CD14-positive monocyte (primary cell): ENCODE measurements at regions not wholly inside any gene's neighbourhood (a gene's known extent, or its start where the extent isn't known, plus 50 kb on each side); places are given as distances from the start of the nearest gene placed in this dataset.

ENCODE experiments used
- DNase-seq, 3 donors: peaks; one replicate each; pipeline ENCODE4 v3.0.0-alpha.2; 2011 to 2022
- H2AFZ ChIP-seq: 2 replicates; pipeline ENCODE4 v1.6.0; 2012; ENCODE audit warnings: mild to moderate bottlenecking, low read depth, low read length, inconsistent platforms; ENCODE audit not compliant: insufficient read depth, poor library complexity, severe bottlenecking
- H3K27ac ChIP-seq, 2 donors: 1 replicate in 1 of 2; 2 replicates in 1 of 2; pipeline ENCODE4 v1.5.1; 2012 to 2013; ENCODE audit warnings: low read length in 2 of 2, control low read depth in 1 of 2, inconsistent platforms in 1 of 2, low read depth in 1 of 2, mild to moderate bottlenecking in 1 of 2
- H3K27me3 ChIP-seq, 2 donors: one replicate each; pipeline versions ENCODE4 v1.6.0 to v1.6.1; 2011 to 2013; ENCODE audit warnings: low read length in 2 of 2; ENCODE audit not compliant: control insufficient read depth in 2 of 2, insufficient read depth in 2 of 2
- H3K36me3 ChIP-seq, 2 donors: replicated peaks in 1 of 2; 1 replicate in 1 of 2; 2 replicates in 1 of 2; pipeline versions ENCODE4 v1.5.1 to v1.6.1; 2012 to 2013; ENCODE audit warnings: low read length in 2 of 2, control low read depth in 1 of 2, inconsistent platforms in 1 of 2, mild to moderate bottlenecking in 1 of 2; ENCODE audit not compliant: insufficient read depth in 2 of 2, control insufficient read depth in 1 of 2
- H3K4me1 ChIP-seq, 2 donors: 1 replicate in 1 of 2; 2 replicates in 1 of 2; pipeline versions ENCODE4 v1.5.1 to v1.6.1; 2012 to 2013; ENCODE audit warnings: low read length in 2 of 2, control low read depth in 1 of 2, inconsistent platforms in 1 of 2, mild to moderate bottlenecking in 1 of 2, moderate library complexity in 1 of 2; ENCODE audit not compliant: insufficient read depth in 2 of 2, control insufficient read depth in 1 of 2
- H3K4me2 ChIP-seq: replicated peaks from 2 replicates; pipeline ENCODE3; 2012; ENCODE audit warnings: low read length, moderate library complexity, mild to moderate bottlenecking; ENCODE audit not compliant: poor library complexity, severe bottlenecking; ENCODE audit errors: extremely low read depth
- H3K4me3 ChIP-seq, 3 experiments: fragments of 200-600 bp in 1 of 3; sonication (generic) in 1 of 3; replicated peaks in 1 of 3; 1 replicate in 2 of 3; 2 replicates in 1 of 3; pipeline ENCODE4 v1.5.1; 2011 to 2013; ENCODE audit warnings: low read length in 3 of 3, mild to moderate bottlenecking in 3 of 3, control low read depth in 2 of 3, low read depth in 2 of 3, inconsistent platforms in 1 of 3, moderate library complexity in 1 of 3
- H3K79me2 ChIP-seq: 2 replicates; pipeline ENCODE4 v1.6.0; 2012; ENCODE audit warnings: mild to moderate bottlenecking, control low read depth, inconsistent platforms, low read length, moderate library complexity; ENCODE audit not compliant: insufficient read depth
- H3K9ac ChIP-seq: 2 replicates; pipeline ENCODE4 v1.6.0; 2017; ENCODE audit warnings: low read length, mild to moderate bottlenecking; ENCODE audit not compliant: insufficient read depth, poor library complexity, severe bottlenecking
- H3K9me3 ChIP-seq, 2 donors: replicated peaks in 1 of 2; 1 replicate in 1 of 2; 2 replicates in 1 of 2; pipeline versions ENCODE4 v1.5.1 to v1.6.1; 2012 to 2013; ENCODE audit warnings: low read length in 2 of 2, control low read depth in 1 of 2; ENCODE audit not compliant: control insufficient read depth in 1 of 2, insufficient read depth in 1 of 2
- H4K20me1 ChIP-seq: 2 replicates; pipeline ENCODE4 v1.6.0; 2012; ENCODE audit warnings: mild to moderate bottlenecking, low read length, control low read depth, moderate library complexity; ENCODE audit not compliant: insufficient read depth
- H3K27ac Mint-ChIP-seq, 7 donors: one replicate each; pipeline ENCODE4 v1.8.0; 2020; ENCODE audit warnings: mild to moderate bottlenecking in 7 of 7, mixed read lengths in 7 of 7, moderate library complexity in 6 of 7, inconsistent platforms in 2 of 7
- H3K27me3 Mint-ChIP-seq, 3 donors: one replicate each; pipeline ENCODE4 v1.8.0; 2021 to 2022; ENCODE audit warnings: low read depth in 3 of 3, mild to moderate bottlenecking in 3 of 3, mixed read lengths in 3 of 3, moderate library complexity in 3 of 3, inconsistent platforms in 1 of 3
- H3K36me3 Mint-ChIP-seq, 2 donors: one replicate each; pipeline ENCODE4 v1.8.0; 2020; ENCODE audit warnings: mixed read lengths in 2 of 2, inconsistent platforms in 1 of 2, mild to moderate bottlenecking in 1 of 2
- H3K4me1 Mint-ChIP-seq: one replicate; pipeline ENCODE4 v1.8.0; 2020; ENCODE audit warnings: mild to moderate bottlenecking, mixed read lengths
- H3K4me3 Mint-ChIP-seq, 2 donors: one replicate each; pipeline ENCODE4 v1.8.0; 2020; ENCODE audit warnings: mild to moderate bottlenecking in 2 of 2, mixed read lengths in 2 of 2, moderate library complexity in 1 of 2
- H3K9me3 Mint-ChIP-seq, 7 donors: one replicate each; pipeline ENCODE4 v1.8.0; 2020 to 2022; ENCODE audit warnings: mixed read lengths in 7 of 7, mild to moderate bottlenecking in 6 of 7, moderate library complexity in 6 of 7, inconsistent platforms in 2 of 7
- CTCF ChIP-seq: fragments of 200-600 bp; IDR thresholded peaks from one replicate; pipeline ENCODE4 v1.8.0; 2022; ENCODE audit warnings: antibody characterized with exemption, mild to moderate bottlenecking
- WGBS: methylation state at CpG from one replicate; pipeline ENCODE4 v1.1.5; 2013; ENCODE audit warnings: missing lambda C conversion rate; ENCODE audit not compliant: insufficient coverage; 5-methylcytosine and 5-hydroxymethylcytosine counted together
- intact Hi-C, 2 donors: fragments of 100-400 bp; cut with micrococcal nuclease; formaldehyde crosslinking; loops; one replicate each; pipeline versions ENCODE4 v1.15.0 to v1.15.1; 2023

- Histone ChIP-seq H3K9me3 (no peaks in the 10 kb centered on the region), H3K36me3 (no peaks in the 10 kb centered on the region), H3K27ac (no peak overlapping the region), H3K9ac (no peak overlapping the region), H3K4me2 (no peak overlapping the region), H3K79me2 (no peaks in the 10 kb centered on the region), H4K20me1 (no peaks in the 10 kb centered on the region), H3K27me3 (no peaks in the 10 kb centered on the region), H2AFZ (no peak overlapping the region), H3K4me1 (no peaks in the 10 kb centered on the region), H3K4me3 (no peak overlapping the region)
- H3K36me3 Mint-ChIP-seq = no peaks in the 10 kb centered on the region
- no peaks in the 10 kb centered on the region for H3K4me1 Mint-ChIP-seq
- no peaks in the 10 kb centered on the region for H3K27me3 Mint-ChIP-seq
- H3K4me3 Mint-ChIP-seq = no peak overlapping the region
- peaks cover 0 to 7% (median 0%) of the 10 kb centered on the region in 7 donors for H3K9me3 Mint-ChIP-seq
- intact Hi-C loops = no loop called here
- DNase-seq = no peak
- no CpG with 5 or more reads among the region's 3 CpGs for WGBS
- no peak overlapping the region for H3K27ac Mint-ChIP-seq
- no peak for TF ChIP-seq CTCF
Observed at GRCh38 chr5:92930057-92930456, 651.0 kb downstream of the NR2F1-AS1 start.

GRCh38 chr5:92927291-92927778, 653.7 kb downstream of the NR2F1-AS1 start:
- no peaks in the 10 kb centered on the region for H3K36me3 Mint-ChIP-seq
- H3K9ac ChIP-seq = no peak overlapping the region
- H3K4me1 ChIP-seq = no peaks in the 10 kb centered on the region
- peaks cover 0 to 4% (median 0%) of the 10 kb centered on the region in 7 donors for H3K9me3 Mint-ChIP-seq
- no peaks in the 10 kb centered on the region for H3K9me3 ChIP-seq
- no peaks in the 10 kb centered on the region for H3K27me3 Mint-ChIP-seq
- DNase-seq = no peak
- WGBS = 73% methylated on average over 4 of the region's 4 CpGs
- H3K27ac ChIP-seq = no peak overlapping the region
- no peak for TF ChIP-seq CTCF
- H3K4me3 Mint-ChIP-seq = no peak overlapping the region
- no peaks in the 10 kb centered on the region for H3K4me1 Mint-ChIP-seq
- no peaks in the 10 kb centered on the region for H3K36me3 ChIP-seq
- no peak overlapping the region for H3K4me3 ChIP-seq
- H3K27me3 ChIP-seq = no peaks in the 10 kb centered on the region
- intact Hi-C loops = no loop called here
- H3K27ac Mint-ChIP-seq = no peak overlapping the region
- H3K79me2 ChIP-seq = no peaks in the 10 kb centered on the region
- H2AFZ ChIP-seq = no peak overlapping the region
- no peaks in the 10 kb centered on the region for H4K20me1 ChIP-seq
- H3K4me2 ChIP-seq = no peak overlapping the region
